Small intestine (tissue), 7 donors: ENCODE measurements at regions not wholly inside any gene's neighbourhood (a gene's known extent, or its start where the extent isn't known, plus 50 kb on each side); places are given as distances from the start of the nearest gene placed in this dataset.

Experiments used
- DNase-seq, 2 donors: peaks; one replicate each; pipeline versions ENCODE4 v3.0.0 to v3.0.0-alpha.2; 2013
- FAIRE-seq: peaks from 2 replicates; lab custom pipeline; 2012; peaks lifted over from hg19 to GRCh38; lab: Jason Lieb, UNC
- H3K27ac ChIP-seq, 3 donors: one replicate each; pipeline ENCODE4 v1.5.1; 2013; ENCODE audit warnings: low read length in 2 of 3, mild to moderate bottlenecking in 2 of 3, control low read depth in 1 of 3, inconsistent platforms in 1 of 3, low read depth in 1 of 3, moderate library complexity in 1 of 3
- H3K27me3 ChIP-seq, 3 donors: one replicate each; pipeline ENCODE4 v1.6.1; 2013; ENCODE audit warnings: low read length in 3 of 3, inconsistent platforms in 1 of 3; ENCODE audit not compliant: control insufficient read depth in 3 of 3, insufficient read depth in 3 of 3
- H3K36me3 ChIP-seq, 3 donors: one replicate each; pipeline ENCODE4 v1.6.1; 2013; ENCODE audit warnings: low read length in 3 of 3, inconsistent platforms in 1 of 3, low read depth in 1 of 3, mild to moderate bottlenecking in 1 of 3, moderate library complexity in 1 of 3; ENCODE audit not compliant: control insufficient read depth in 3 of 3, insufficient read depth in 2 of 3
- H3K4me1 ChIP-seq, 3 donors: one replicate each; pipeline ENCODE4 v1.6.1; 2013; ENCODE audit warnings: low read length in 2 of 3, inconsistent platforms in 1 of 3, low read depth in 1 of 3, mild to moderate bottlenecking in 1 of 3, moderate library complexity in 1 of 3; ENCODE audit not compliant: control insufficient read depth in 3 of 3, insufficient read depth in 2 of 3
- H3K4me3 ChIP-seq, 3 donors: one replicate each; pipeline ENCODE4 v1.5.1; 2013; ENCODE audit warnings: low read length in 3 of 3, control low read depth in 1 of 3, inconsistent platforms in 1 of 3, low read depth in 1 of 3, mild to moderate bottlenecking in 1 of 3, moderate library complexity in 1 of 3
- H3K9me3 ChIP-seq, 2 donors: one replicate each; pipeline ENCODE4 v1.6.1; 2013; ENCODE audit warnings: low read depth in 1 of 2, low read length in 1 of 2; ENCODE audit not compliant: control insufficient read depth in 2 of 2, insufficient read depth in 1 of 2
- WGBS, 3 donors: extraction: QIAGEN DNeasy Blood & Tissue Kit; methylation state at CpG; one replicate each; pipeline ENCODE4 v1.1.7; 2013; 5-methylcytosine and 5-hydroxymethylcytosine counted together
- donor health status: healthy with polysubstance abuse.
- donor health status: control.
- donor health status: control.
- donor health status: Bipolar disorder and iron deficiency.
- donor health status: healthy.

DNA sequence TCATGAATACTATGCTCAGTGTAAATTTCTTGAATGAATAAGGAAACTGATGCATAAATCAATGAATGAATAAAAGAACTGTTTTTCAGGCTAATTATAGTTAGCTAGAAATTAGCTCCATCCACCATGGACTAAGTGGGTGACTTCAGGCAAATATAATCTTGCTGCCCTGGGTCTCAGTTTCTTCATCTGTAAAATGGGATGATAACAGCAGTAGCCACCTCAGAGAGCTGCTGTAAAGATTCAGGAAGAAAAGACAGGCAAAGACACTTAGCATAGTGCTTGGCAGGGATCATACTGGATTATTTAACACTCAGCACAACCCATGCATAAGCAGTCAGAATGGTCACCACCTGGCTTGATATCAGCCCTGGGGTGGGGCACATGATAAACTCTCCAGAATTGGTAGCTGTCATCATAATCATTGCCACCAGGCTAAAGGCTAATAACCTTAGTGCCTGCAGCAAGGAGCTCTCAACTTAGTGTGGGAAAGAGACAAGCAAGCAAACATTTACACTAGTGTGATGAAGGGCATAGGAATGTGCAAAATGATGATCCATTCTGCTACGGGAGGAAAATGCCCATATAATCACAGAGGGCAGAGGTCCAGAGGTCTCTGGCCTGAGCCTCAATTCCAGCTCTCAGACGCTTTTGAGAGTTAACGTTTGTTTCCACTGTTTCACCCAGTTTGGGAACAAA is 234.7 kb upstream of the TBX3 start:
- 6 to 26% (median 10%) methylated on average over 3 of the region's 3 CpGs for WGBS, 3 donors
- no peak for FAIRE-seq
- Histone ChIP-seq H3K9me3 (peaks cover 0 to 4% of the 10 kb centered on the region in 2 donors), H3K4me3 (no peak overlapping the region), H3K4me1 (peaks cover 0 to 1% (median 0%) of the 10 kb centered on the region in 3 donors), H3K27me3 (no peaks in the 10 kb centered on the region), H3K36me3 (no peaks in the 10 kb centered on the region), H3K27ac (peak overlapping the region in 2 of 3 donors; percentile 14 to 35)
- peak; percentile 40 to 90 for DNase-seq

GRCh38 chr12:114917953-114918352 is 234.0 kb upstream of the TBX3 start:
- Histone ChIP-seq H3K36me3 (no peaks in the 10 kb centered on the region), H3K4me1 (peaks cover 0 to 1% (median 0%) of the 10 kb centered on the region in 3 donors), H3K27me3 (no peaks in the 10 kb centered on the region), H3K4me3 (no peak overlapping the region), H3K9me3 (peaks cover 0 to 4% of the 10 kb centered on the region in 2 donors), H3K27ac (no peak overlapping the region)
- FAIRE-seq (no peak), DNase-seq (no peak)

- Histone ChIP-seq H3K4me3 (no peak overlapping the region), H3K27ac (no peak overlapping the region), H3K9me3 (peaks cover 0 to 4% of the 10 kb centered on the region in 2 donors), H3K4me1 (peaks cover 0 to 1% (median 0%) of the 10 kb centered on the region in 3 donors), H3K36me3 (no peaks in the 10 kb centered on the region), H3K27me3 (no peaks in the 10 kb centered on the region)
- 81 to 91% (median 86%) methylated on average over 6 of the region's 6 CpGs for WGBS, 3 donors
- FAIRE-seq (no peak), DNase-seq (no peak)
Observed at GRCh38 chr12:114917307-114917706, 233.3 kb upstream of the TBX3 start.

DNA sequence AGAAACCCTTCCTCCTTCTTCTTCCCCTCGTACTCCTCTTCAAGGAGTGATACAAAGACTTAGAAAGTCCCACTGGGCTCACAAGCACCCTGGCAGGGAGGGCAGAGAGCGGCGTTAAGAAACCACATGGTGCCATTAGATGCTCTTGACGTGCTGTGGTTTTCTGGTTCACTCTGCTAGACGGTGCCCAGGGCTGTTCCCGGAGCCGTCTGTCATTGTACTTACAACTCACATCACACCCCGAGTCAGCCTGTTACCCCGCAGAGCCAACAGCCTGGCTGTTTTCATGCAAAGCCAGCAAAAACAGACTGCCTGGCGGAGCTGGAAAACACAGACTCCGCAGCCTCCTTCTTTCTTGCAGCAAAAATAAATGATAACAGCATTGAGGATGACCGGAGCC is 232.6 kb upstream of the TBX3 start:
- Histone ChIP-seq H3K4me3 (no peak overlapping the region), H3K27ac (no peak overlapping the region), H3K36me3 (no peaks in the 10 kb centered on the region), H3K9me3 (peaks cover 0 to 4% of the 10 kb centered on the region in 2 donors), H3K4me1 (peaks cover 0 to 1% (median 0%) of the 10 kb centered on the region in 3 donors), H3K27me3 (no peaks in the 10 kb centered on the region)
- no peak for DNase-seq
- 84 to 90% (median 84%) methylated on average over 12 of the region's 12 CpGs for WGBS, 3 donors
- no peak for FAIRE-seq

- no peak overlapping the region for H3K27ac ChIP-seq
- H3K27me3 ChIP-seq, result no peaks in the 10 kb centered on the region
- H3K9me3 ChIP-seq, result peaks cover 0 to 4% of the 10 kb centered on the region in 2 donors
- DNase-seq (no peak), FAIRE-seq (no peak)
- WGBS, 3 donors, result 79 to 88% (median 80%) methylated on average over 3 of the region's 3 CpGs
- no peak overlapping the region for H3K4me3 ChIP-seq
- H3K4me1 ChIP-seq, result peaks cover 0 to 1% (median 0%) of the 10 kb centered on the region in 3 donors
- no peaks in the 10 kb centered on the region for H3K36me3 ChIP-seq
Observed at GRCh38 chr12:114916124-114916523, 232.1 kb upstream of the TBX3 start.

- H3K27me3 ChIP-seq, result no peaks in the 10 kb centered on the region
- peaks cover 0 to 4% of the 10 kb centered on the region in 2 donors for H3K9me3 ChIP-seq
- 17 to 53% (median 27%) methylated on average over 10 of the region's 10 CpGs for WGBS, 3 donors
- no peak overlapping the region for H3K27ac ChIP-seq
- peaks cover 0 to 1% (median 0%) of the 10 kb centered on the region in 3 donors for H3K4me1 ChIP-seq
- FAIRE-seq (no peak), DNase-seq (peak in 1 of 2 donors; percentile 75)
- no peak overlapping the region for H3K4me3 ChIP-seq
- H3K36me3 ChIP-seq, result no peaks in the 10 kb centered on the region
Observed at GRCh38 chr12:114913871-114914801, 230.2 kb upstream of the TBX3 start.

GRCh38 chr12:114912811-114913210 is 228.8 kb upstream of the TBX3 start:
- Histone ChIP-seq H3K27ac (no peak overlapping the region), H3K9me3 (no peaks in the 10 kb centered on the region), H3K4me1 (no peaks in the 10 kb centered on the region), H3K36me3 (no peaks in the 10 kb centered on the region), H3K4me3 (no peak overlapping the region), H3K27me3 (no peaks in the 10 kb centered on the region)
- no peak for DNase-seq
- no peak for FAIRE-seq
- whole genome bisulfite sequencing, 3 donors, result 78 to 91% (median 81%) methylated on average over 1 of the region's 1 CpG

DNA sequence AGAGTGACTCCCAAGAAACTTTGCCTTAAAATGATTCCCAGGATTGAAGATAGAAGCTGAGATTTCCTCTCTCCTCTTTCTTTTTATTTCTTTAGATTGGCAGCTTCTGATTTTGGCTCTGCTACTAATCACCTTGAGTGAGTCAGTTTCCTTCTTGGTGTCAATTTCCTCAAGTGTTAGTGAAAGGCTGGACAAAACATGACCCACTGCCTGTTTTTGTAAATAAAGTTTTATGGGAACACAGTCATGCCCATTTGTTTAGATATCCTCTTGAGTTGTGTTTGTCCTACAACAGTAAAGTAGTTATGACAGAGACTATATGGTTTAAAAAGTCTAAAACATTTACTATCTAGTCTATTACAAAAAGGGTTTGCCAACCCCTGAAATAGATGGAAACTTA is 227.2 kb upstream of the TBX3 start:
- DNase-seq, result no peak
- Histone ChIP-seq H3K27me3 (no peaks in the 10 kb centered on the region), H3K36me3 (no peaks in the 10 kb centered on the region), H3K4me3 (no peak overlapping the region), H3K27ac (no peak overlapping the region), H3K9me3 (no peaks in the 10 kb centered on the region), H3K4me1 (no peaks in the 10 kb centered on the region)
- FAIRE-seq, result no peak
